HCT116 (cell line): ENCODE measurements at regions not wholly inside any gene's neighbourhood (a gene's known extent, or its start where the extent isn't known, plus 50 kb on each side); places are given as distances from the start of the nearest gene placed in this dataset.
"Not testable (repeated sequence)": the region's sequence is repeated elsewhere in the genome, so short reads cannot be mapped to it uniquely, and the experiment has no call there.

ENCODE experiments used
- ATAC-seq: fragments of 200-7000 bp; cut with Tn5 transposase; 2 replicates; pipeline ENCODE4 v1.9.1; 2020; ENCODE audit warnings: mild to moderate bottlenecking, moderate library complexity
- BruUV-seq: library from RNA; stranded (reverse); fragments of 400-500 nt; replicated peaks from 2 replicates; lab custom pipeline; 2021; lab: Mats Ljungman, UMichigan
- CTCF ChIA-PET: fragments of 300-600 bp; sonication (Branson Sonifier 250); formaldehyde crosslinking; loops from one replicate; lab custom pipeline; 2021; ENCODE audit warnings: antibody characterized with exemption; lab: Charles Lee
- POLR2A ChIA-PET: fragments of 300-600, 350-600 bp; sonication (Branson Sonifier 250); formaldehyde crosslinking; loops from one replicate; lab custom pipeline; 2021; ENCODE audit warnings: antibody characterized with exemption; lab: Charles Lee
- RAD21 ChIA-PET, 2 experiments: fragments of 300-600 bp; sonication (Branson Sonifier 250); formaldehyde crosslinking; loops; one replicate each; lab custom pipeline; 2023; ENCODE audit warnings: low total read pairs in 2 of 2; ENCODE audit not compliant: uncharacterized antibody in 2 of 2, unreplicated experiment in 2 of 2, low non-redundant PET in 1 of 2; lab: Charles Lee
- DNase-seq: peaks from one replicate; pipeline ENCODE4 v3.0.0-alpha.2; 2010; ENCODE audit warnings: low read depth, low spot score
- H2AFZ ChIP-seq: fragments of 200-600 bp; shearing (Covaris generic), sonication (generic); 2 replicates; pipeline ENCODE4 v1.6.1; 2017; ENCODE audit warnings: low read depth, mixed run types, mixed read lengths, antibody characterized with exemption, low read length; ENCODE audit not compliant: poor library complexity, severe bottlenecking
- H3K27ac ChIP-seq: 2 replicates; pipeline ENCODE4 v1.5.1; 2012; ENCODE audit warnings: low read depth, low read length
- H3K27me3 ChIP-seq: fragments of 200-600 bp; sonication (generic); 2 replicates; pipeline ENCODE4 v1.6.1; 2016; ENCODE audit warnings: mixed run types, low read length, mixed read lengths; ENCODE audit not compliant: insufficient read depth
- H3K36me3 ChIP-seq, 2 experiments: fragments of 200-500 bp in 1 of 2; fragments of 200-600 bp in 1 of 2; sonication (Bioruptor generic) in 1 of 2; sonication (generic) in 1 of 2; 2 replicates each; pipeline versions ENCODE4 v1.5.1 to v1.6.1; 2014 to 2016; ENCODE audit warnings: low read length in 2 of 2, inconsistent platforms in 1 of 2, mixed read lengths in 1 of 2, mixed run types in 1 of 2; ENCODE audit not compliant: insufficient read depth in 2 of 2, control insufficient read depth in 1 of 2
- H3K4me1 ChIP-seq, 2 experiments: fragments of 200-600 bp in 1 of 2; sonication (generic) in 1 of 2; 2 replicates each; pipeline versions ENCODE4 v1.5.1 to v1.6.1; 2012 to 2017; ENCODE audit warnings: low read length in 2 of 2, inconsistent platforms in 1 of 2, mild to moderate bottlenecking in 1 of 2, mixed read lengths in 1 of 2, mixed run types in 1 of 2, moderate library complexity in 1 of 2; ENCODE audit not compliant: insufficient read depth in 2 of 2, control insufficient read depth in 1 of 2
- H3K4me2 ChIP-seq: fragments of 200-600 bp; sonication (generic); 2 replicates; pipeline ENCODE4 v1.6.1; 2017; ENCODE audit warnings: mixed run types, low read length, mixed read lengths
- H3K4me3 ChIP-seq, 2 experiments: fragments of 200-600 bp in 1 of 2; sonication (generic) in 1 of 2; replicated peaks in 1 of 2; 2 replicates each; pipeline ENCODE4 v1.5.1; 2011 to 2016; ENCODE audit warnings: low read length in 2 of 2, control low read depth in 1 of 2, low read depth in 1 of 2, mild to moderate bottlenecking in 1 of 2, mixed read lengths in 1 of 2, mixed run types in 1 of 2
- H3K79me2 ChIP-seq: fragments of 200-600 bp; sonication (generic); 2 replicates; pipeline ENCODE4 v1.6.1; 2017; ENCODE audit warnings: mild to moderate bottlenecking, mixed run types, low read length, moderate library complexity, mixed read lengths; ENCODE audit not compliant: insufficient read depth
- H3K9ac ChIP-seq: fragments of 200-600 bp; sonication (generic); 2 replicates; pipeline ENCODE4 v1.6.1; 2016; ENCODE audit warnings: low read length, mixed read lengths
- H3K9me2 ChIP-seq: fragments of 200-600 bp; sonication (generic), shearing (Covaris generic); 2 replicates; pipeline ENCODE4 v1.6.1; 2017; ENCODE audit warnings: mixed run types, mild to moderate bottlenecking, moderate library complexity; ENCODE audit not compliant: insufficient read depth
- H3K9me3 ChIP-seq, 2 experiments: fragments of 200-500 bp in 1 of 2; fragments of 200-600 bp in 1 of 2; sonication (Bioruptor generic) in 1 of 2; sonication (generic) in 1 of 2; 2 replicates each; pipeline ENCODE4 v1.6.1; 2014 to 2017; ENCODE audit warnings: low read length in 2 of 2, mixed read lengths in 2 of 2, inconsistent platforms in 1 of 2, low read depth in 1 of 2, mild to moderate bottlenecking in 1 of 2, mixed run types in 1 of 2, moderate library complexity in 1 of 2; ENCODE audit not compliant: control insufficient read depth in 1 of 2, insufficient read depth in 1 of 2
- H4K20me1 ChIP-seq: fragments of 200-600 bp; sonication (generic), shearing (Covaris generic); 2 replicates; pipeline ENCODE4 v1.6.1; 2017; ENCODE audit warnings: mixed run types, mild to moderate bottlenecking, moderate library complexity; ENCODE audit not compliant: insufficient read depth
- CEBPB ChIP-seq: IDR thresholded peaks from 2 replicates; pipeline ENCODE4 v1.6.1; 2012; ENCODE audit warnings: low read depth
- EGR1 ChIP-seq: IDR thresholded peaks from 2 replicates; pipeline ENCODE4 v1.6.1; 2012; ENCODE audit warnings: low read depth
- ELF1 ChIP-seq: IDR thresholded peaks from 2 replicates; pipeline ENCODE4 v1.6.1; 2012; ENCODE audit warnings: low read depth, borderline replicate concordance
- EZH2 ChIP-seq: fragments of 200-600 bp; sonication (generic); IDR thresholded peaks from 2 replicates; pipeline ENCODE4 v1.6.1; 2017; ENCODE audit warnings: antibody characterized with exemption, mixed run types
- EZH2phosphoT487 ChIP-seq: fragments of 200-600 bp; IDR thresholded peaks from 2 replicates; pipeline ENCODE4 v1.6.1; 2018; ENCODE audit warnings: antibody characterized with exemption, borderline replicate concordance
- JUND ChIP-seq: IDR thresholded peaks from 2 replicates; pipeline ENCODE4 v1.6.1; 2012
- POLR2A ChIP-seq: IDR thresholded peaks from 2 replicates; pipeline ENCODE4 v1.7.0; 2011; ENCODE audit warnings: borderline replicate concordance; ENCODE audit not compliant: insufficient read depth, insufficient read length; ENCODE audit errors: extremely low read depth
- POLR2AphosphoS5 ChIP-seq: IDR thresholded peaks from 2 replicates; pipeline ENCODE4 v1.6.1; 2011; ENCODE audit warnings: mild to moderate bottlenecking, low read depth, low read length, moderate library complexity
- SIN3A ChIP-seq: IDR thresholded peaks from 2 replicates; pipeline ENCODE4 v1.6.1; 2012; ENCODE audit warnings: low read depth
- SP1 ChIP-seq: IDR thresholded peaks from 2 replicates; pipeline ENCODE4 v1.6.1; 2012; ENCODE audit warnings: low read depth
- SRF ChIP-seq: IDR thresholded peaks from 2 replicates; pipeline ENCODE4 v1.6.1; 2012; ENCODE audit warnings: low read depth
- TCF7L2 ChIP-seq: IDR thresholded peaks from 2 replicates; pipeline ENCODE4 v1.7.0; 2011; ENCODE audit warnings: borderline replicate concordance, inconsistent platforms; ENCODE audit not compliant: insufficient read depth, insufficient read length; ENCODE audit errors: extremely low read depth
- YY1 ChIP-seq: IDR thresholded peaks from 2 replicates; pipeline ENCODE4 v1.6.1; 2011; ENCODE audit warnings: low read length, low read depth, moderate library complexity, mild to moderate bottlenecking; ENCODE audit not compliant: insufficient replicate concordance; ENCODE audit errors: extremely low read depth
- ZFX ChIP-seq: fragments of 450-650 bp; IDR thresholded peaks from 2 replicates; pipeline ENCODE4 v1.6.1; 2017
- ZNF274 ChIP-seq: fragments of 200-500 bp; sonication (Bioruptor generic); IDR thresholded peaks from 2 replicates; pipeline ENCODE4 v1.6.1; 2014; ENCODE audit warnings: mild to moderate bottlenecking, low read depth, low read length, inconsistent platforms
- intact Hi-C: fragments of 100-400 bp; cut with micrococcal nuclease; formaldehyde crosslinking; loops from 2 replicates; pipeline ENCODE4 v1.10.0; 2022
- TF ChIP-seq, protein P1 (sequence below): IDR thresholded peaks from 2 replicates; pipeline ENCODE4 v1.6.1; 2011; ENCODE audit warnings: mild to moderate bottlenecking, low read length, moderate library complexity; ENCODE audit not compliant: insufficient replicate concordance; ENCODE audit errors: extremely low read depth
- TF ChIP-seq, protein P2 (sequence below): IDR thresholded peaks from 2 replicates; pipeline ENCODE4 v1.6.1; 2012
- TF ChIP-seq, protein P3 (sequence below), 3 experiments: fragments of 200-600 bp in 1 of 3; sonication (generic) in 1 of 3; IDR thresholded peaks in 2 of 3; conservative IDR thresholded peaks in 1 of 3; 2 replicates each; pipeline ENCODE4 v1.5.1; 2012 to 2017; ENCODE audit warnings: low read depth in 2 of 3, low read length in 2 of 3, antibody characterized with exemption in 1 of 3, borderline replicate concordance in 1 of 3, control low read depth in 1 of 3, mild to moderate bottlenecking in 1 of 3, mixed read lengths in 1 of 3, mixed run types in 1 of 3, moderate library complexity in 1 of 3; ENCODE audit not compliant: insufficient read depth in 1 of 3

DNA sequence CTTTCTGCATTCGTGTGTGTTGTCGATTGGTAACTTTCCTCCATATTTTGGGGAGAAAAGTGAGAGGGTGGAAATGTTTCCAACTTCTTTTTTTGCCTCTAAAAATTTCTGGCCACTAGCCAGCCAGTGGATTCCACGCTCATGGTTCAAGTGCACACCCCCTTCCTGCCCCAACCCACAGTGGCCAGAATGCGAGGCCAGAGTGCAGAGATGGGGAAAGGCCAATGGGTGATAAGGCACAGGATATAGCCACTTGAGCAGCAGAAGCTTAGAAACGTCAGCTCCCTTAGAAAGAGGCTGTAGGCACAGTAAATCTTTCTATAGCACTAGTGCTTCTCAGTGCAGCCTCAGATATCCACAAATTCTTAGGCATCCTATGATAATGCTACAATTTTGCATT, 75.8 kb upstream of the ADRB2 start (continued):
- TF ChIP-seq TCF7L2 (no peak), EZH2 (no peak), SIN3A (no peak), ZFX (no peak), YY1 (no peak), POLR2A (no peak)
- TF ChIP-seq, protein P1, sequence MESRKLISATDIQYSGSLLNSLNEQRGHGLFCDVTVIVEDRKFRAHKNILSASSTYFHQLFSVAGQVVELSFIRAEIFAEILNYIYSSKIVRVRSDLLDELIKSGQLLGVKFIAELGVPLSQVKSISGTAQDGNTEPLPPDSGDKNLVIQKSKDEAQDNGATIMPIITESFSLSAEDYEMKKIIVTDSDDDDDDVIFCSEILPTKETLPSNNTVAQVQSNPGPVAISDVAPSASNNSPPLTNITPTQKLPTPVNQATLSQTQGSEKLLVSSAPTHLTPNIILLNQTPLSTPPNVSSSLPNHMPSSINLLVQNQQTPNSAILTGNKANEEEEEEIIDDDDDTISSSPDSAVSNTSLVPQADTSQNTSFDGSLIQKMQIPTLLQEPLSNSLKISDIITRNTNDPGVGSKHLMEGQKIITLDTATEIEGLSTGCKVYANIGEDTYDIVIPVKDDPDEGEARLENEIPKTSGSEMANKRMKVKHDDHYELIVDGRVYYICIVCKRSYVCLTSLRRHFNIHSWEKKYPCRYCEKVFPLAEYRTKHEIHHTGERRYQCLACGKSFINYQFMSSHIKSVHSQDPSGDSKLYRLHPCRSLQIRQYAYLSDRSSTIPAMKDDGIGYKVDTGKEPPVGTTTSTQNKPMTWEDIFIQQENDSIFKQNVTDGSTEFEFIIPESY: no peak

DNA sequence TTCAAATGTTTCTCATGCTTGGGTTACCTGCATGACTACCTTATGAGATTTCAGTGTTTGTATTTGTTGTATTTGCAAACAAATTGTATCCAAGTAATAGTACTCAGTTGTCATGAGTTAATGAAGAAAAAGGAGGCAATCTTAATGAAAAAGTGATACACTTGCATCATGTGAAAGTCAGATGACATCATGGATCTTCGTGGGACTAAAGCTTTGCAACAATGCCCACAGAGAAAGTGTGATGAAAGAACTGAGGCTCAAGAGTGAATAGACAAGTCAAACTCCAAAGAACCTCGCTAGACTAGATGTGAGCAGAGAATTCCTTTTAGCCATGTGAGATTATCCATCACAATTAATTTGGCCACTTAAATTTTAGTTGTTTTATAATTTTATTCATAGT, 75.4 kb upstream of the ADRB2 start:
- TF ChIP-seq, protein P2, sequence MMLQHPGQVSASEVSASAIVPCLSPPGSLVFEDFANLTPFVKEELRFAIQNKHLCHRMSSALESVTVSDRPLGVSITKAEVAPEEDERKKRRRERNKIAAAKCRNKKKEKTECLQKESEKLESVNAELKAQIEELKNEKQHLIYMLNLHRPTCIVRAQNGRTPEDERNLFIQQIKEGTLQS: no peak
- no peak for TF ChIP-seq EGR1
- no peak for TF ChIP-seq ELF1
- no peak for TF ChIP-seq ZNF274
- TF ChIP-seq SRF: no peak
- no peak for TF ChIP-seq EZH2
- TF ChIP-seq CEBPB: no peak
- TF ChIP-seq SP1: no peak
- no peak for TF ChIP-seq ZFX
- no peak for TF ChIP-seq TCF7L2
- no peak for TF ChIP-seq SIN3A
- TF ChIP-seq, protein P3, sequence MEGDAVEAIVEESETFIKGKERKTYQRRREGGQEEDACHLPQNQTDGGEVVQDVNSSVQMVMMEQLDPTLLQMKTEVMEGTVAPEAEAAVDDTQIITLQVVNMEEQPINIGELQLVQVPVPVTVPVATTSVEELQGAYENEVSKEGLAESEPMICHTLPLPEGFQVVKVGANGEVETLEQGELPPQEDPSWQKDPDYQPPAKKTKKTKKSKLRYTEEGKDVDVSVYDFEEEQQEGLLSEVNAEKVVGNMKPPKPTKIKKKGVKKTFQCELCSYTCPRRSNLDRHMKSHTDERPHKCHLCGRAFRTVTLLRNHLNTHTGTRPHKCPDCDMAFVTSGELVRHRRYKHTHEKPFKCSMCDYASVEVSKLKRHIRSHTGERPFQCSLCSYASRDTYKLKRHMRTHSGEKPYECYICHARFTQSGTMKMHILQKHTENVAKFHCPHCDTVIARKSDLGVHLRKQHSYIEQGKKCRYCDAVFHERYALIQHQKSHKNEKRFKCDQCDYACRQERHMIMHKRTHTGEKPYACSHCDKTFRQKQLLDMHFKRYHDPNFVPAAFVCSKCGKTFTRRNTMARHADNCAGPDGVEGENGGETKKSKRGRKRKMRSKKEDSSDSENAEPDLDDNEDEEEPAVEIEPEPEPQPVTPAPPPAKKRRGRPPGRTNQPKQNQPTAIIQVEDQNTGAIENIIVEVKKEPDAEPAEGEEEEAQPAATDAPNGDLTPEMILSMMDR (IDR thresholded peaks at IDR 0.05 in 2 of 3, conservative IDR thresholded peaks at IDR 0.05 in 1 of 3; ENCODE audit: borderline replicate concordance in 1 of 3, insufficient read depth in 1 of 3, low read depth in 2 of 3, low read length in 2 of 3): no peak
- no peak for TF ChIP-seq JUND
- TF ChIP-seq POLR2AphosphoS5: no peak
- no peak for TF ChIP-seq YY1
- no peak for TF ChIP-seq EZH2phosphoT487
- TF ChIP-seq, all 23 proteins: peak for 0
- H4K20me1 ChIP-seq: no peaks in the 10 kb centered on the region
- H3K79me2 ChIP-seq: no peaks in the 10 kb centered on the region
- H3K36me3 ChIP-seq: no peaks in the 10 kb centered on the region
- ChIA-PET CTCF (interaction anchor here (1.0 to 1.5 kb wide), 2 partner anchors 10 to 20 kb away, joined by 4 to 6 read pairs; no protein-coding TSS in a partner anchor), RAD21 (no interaction called here), POLR2A (no interaction called here)
- no peak overlapping the region for H3K4me2 ChIP-seq
- no peak for DNase-seq
- BruUV-seq: no TSS peak
- H3K9me2 ChIP-seq: 0 out of 2 replicates have a peak, but pooled peaks cover 2% of the 10 kb centered on the region
- no peak overlapping the region for H3K9ac ChIP-seq
- H3K9me3 ChIP-seq: peaks cover 0 to 3% of the 10 kb centered on the region in 2 experiments; a peak in 1 of 4 replicates
- no peaks in the 10 kb centered on the region for H3K4me1 ChIP-seq
- H3K27me3 ChIP-seq: no peaks in the 10 kb centered on the region
- H3K27ac ChIP-seq: no peak overlapping the region
- intact Hi-C loops: no loop called here
- no peak overlapping the region for H3K4me3 ChIP-seq
- no peak for ATAC-seq
- H2AFZ ChIP-seq: no peak overlapping the region

DNA sequence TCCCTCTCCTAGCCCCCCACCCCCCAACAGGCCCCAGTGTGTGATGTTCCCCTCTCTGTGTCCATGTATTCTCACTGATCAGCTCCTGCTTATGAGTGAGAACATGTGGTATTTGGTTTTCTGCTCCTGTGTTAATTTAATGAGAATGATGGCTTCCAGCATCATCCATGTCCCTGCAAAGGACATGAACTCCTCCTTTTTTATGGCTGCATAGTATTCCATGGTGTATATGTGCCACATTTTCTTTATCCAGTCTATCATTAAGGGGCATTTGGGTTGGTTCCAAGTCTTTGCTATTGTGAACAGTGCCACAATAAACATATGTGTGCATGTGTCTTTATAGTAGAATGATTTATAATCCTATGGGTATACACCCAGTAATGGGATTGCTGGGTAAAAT, 74.0 kb upstream of the ADRB2 start:
- H3K36me3 ChIP-seq, H3K4me2 ChIP-seq, H3K27ac ChIP-seq, POLR2A ChIA-PET, H3K9me3 ChIP-seq, intact Hi-C loops, H3K4me3 ChIP-seq, H3K9ac ChIP-seq, H3K27me3 ChIP-seq, H3K4me1 ChIP-seq, H3K9me2 ChIP-seq, RAD21 ChIA-PET, H3K79me2 ChIP-seq, DNase-seq, BruUV-seq, H2AFZ ChIP-seq, CTCF ChIA-PET, ATAC-seq, H4K20me1 ChIP-seq: not testable (repeated sequence)
